GM21529 (cell line): ENCODE measurements at regions not wholly inside any gene's neighbourhood (a gene's known extent, or its start where the extent isn't known, plus 50 kb on each side); places are given as distances from the start of the nearest gene placed in this dataset.
"Not testable (repeated sequence)": the region's sequence is repeated elsewhere in the genome, so short reads cannot be mapped to it uniquely, and the experiment has no call there.

Experiments used
- ATAC-seq: cut with Tn5 transposase; IDR thresholded peaks from one replicate; pipeline ENCODE4 v1.9.1; 2021; ENCODE audit not compliant: unreplicated experiment

DNA sequence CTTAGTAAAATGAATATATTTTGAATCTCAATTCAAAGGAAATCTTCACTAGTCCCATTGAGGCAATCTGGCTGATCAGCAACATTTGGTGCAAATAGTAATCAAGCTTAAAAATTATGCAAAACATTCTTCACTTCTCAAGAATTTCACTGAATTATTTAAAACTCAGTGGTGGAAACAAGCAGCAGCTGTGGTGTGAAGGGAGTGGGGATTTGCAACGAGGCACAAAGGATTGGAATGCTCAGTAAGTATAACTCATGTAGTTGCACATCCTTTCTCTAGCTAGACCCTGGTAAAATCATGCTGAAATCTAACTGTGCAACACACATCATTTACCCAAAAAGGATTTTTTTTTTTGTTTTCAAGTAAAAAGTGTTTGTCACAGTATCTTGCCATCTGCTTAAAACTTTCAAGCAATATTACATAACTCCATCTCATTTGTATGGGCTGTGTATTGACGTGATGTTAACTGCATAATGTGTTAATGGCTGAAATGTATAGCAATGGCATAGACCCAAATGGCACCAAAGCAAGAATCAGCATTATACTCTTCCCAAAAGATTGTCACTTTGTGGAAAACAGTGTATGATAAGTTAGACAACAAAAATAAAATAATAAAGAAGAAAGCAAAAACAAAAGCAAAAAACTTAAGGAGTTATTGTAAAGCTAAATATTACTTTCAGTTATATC, 816.6 kb downstream of the EPHA3 start:
- ATAC-seq: no peak

DNA sequence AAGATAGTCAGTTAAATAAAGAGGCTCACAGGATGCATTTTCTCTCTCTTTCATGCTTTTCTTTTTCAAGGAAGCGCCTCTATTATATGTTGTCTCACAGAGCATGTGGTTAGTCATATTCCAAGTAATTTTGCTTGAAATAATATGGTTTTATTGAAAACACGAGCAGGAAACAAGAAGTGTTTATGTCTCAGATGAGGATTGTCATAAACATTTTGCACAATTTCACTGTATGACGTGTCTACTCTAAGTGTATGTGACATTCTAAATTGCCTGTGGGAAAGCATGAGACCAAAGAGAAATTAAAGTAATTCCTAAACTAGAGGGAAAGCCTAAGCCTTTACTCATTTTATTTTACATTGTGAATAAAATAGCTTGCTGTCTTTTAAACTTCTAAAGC, 818.6 kb downstream of the EPHA3 start:
- no peak for ATAC-seq

DNA sequence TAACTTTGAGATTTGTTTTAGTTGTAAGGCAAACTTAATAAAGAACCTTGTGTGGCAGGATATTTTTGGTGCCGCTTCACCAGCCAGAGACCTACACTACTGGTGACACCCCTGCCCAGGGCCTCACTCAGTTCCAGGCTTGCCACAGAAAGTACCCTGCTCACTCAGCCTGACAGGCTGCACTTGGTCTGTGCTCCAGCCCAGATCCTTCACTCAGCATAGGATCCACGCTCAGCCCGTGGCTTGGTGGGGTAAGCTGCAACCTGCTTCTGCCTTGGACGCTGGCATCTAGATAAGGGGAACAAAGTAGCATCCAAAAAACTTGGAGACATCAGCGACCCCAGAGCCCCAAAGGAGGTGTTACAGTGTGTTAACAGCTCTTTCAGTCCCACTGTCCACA, 825.5 kb downstream of the EPHA3 start:
- no peak for ATAC-seq

DNA sequence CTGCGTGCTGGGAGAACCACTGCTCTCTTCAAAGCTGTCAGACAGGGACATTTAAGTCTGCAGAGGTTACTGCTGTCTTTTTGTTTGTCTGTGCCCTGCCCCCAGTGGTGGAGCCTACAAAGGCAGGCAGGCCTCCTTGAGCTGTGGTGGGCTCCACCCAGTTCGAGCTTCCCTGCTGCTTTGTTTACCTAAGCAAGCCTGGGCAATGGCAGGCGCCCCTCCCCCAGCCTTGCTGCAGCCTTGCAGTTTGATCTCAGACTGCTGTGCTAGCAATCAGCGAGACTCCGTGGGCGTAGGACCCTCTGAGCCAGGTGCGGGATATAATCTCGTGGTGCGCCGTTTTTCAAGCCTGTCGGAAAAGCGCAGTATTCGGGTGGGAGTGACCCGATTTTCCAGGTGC, 837.0 kb downstream of the EPHA3 start:
- ATAC-seq: not testable (repeated sequence)

- ATAC-seq: no peak
These were observed 839.5 kb downstream of the EPHA3 start for GRCh38 chr3:89946884-89947283.

DNA sequence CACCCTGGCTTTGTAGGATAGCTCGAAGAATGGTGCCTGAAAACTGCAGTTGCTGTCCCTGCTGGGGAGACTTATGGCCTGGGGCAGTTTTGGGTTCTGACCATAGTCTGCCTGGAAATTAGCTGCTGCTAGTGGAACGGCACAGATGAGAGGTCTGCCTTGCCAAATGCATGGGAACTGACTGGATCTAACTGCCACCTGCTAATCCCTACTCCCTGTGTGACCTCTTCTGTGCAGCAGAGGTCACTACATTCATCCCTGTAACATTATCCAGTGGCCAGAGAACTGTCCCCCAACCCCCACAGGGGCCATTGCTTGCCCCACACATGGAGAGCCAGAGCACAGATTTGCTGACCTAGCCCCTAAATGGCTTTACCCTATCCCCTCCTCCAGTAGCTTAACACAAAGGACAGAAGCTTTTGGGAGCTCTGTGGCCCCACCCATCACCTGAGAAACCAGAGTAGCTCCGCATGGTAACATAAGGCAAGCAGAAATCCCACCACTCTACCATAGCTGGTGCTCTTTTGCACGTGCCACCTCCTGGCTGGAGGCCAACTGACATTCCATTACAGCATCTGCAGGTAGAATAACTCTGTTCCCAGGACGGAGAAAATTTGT, 840.0 kb downstream of the EPHA3 start:
- no peak for ATAC-seq

DNA sequence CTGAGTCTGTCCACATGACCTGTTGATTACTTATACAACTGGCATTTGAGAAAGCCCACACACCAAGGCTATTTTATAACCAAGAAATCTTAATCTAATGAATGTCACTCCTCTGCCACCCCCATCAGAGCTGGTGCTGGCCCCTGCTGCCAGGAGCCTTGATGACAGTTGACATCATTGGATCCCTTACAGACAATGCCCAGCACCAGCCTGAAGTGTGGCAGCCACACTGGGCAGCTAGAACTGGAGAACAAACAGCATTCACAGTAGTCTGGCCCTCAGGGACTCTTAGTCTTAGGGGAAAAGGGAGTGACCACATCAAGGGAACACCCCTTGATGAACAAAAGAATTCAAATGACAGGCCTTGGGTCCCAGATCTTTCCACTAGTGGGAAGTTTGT, 840.6 kb downstream of the EPHA3 start:
- no peak for ATAC-seq

DNA sequence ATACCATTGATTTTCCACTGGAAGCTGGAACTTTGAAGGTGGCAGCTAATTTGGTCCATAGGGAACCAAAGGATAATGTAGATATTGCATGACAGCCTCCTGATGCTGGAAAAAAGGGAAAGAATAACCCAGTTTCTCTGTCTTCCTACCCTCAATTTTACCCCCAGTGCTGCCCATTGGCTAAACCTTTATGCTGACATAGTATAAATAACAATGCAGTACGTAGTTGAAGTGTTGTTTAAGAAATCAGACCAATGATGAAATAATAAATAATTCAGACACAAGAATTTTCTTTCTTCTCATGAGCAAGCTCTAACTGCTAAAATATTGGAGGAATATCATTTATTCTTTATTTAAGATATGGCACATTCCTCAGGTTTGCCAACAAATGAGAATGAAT, 843.4 kb downstream of the EPHA3 start:
- no peak for ATAC-seq

GRCh38 chr3:89954137-89954536, 846.7 kb downstream of the EPHA3 start:
- ATAC-seq: no peak

- no peak for ATAC-seq
These were observed 847.7 kb downstream of the EPHA3 start for GRCh38 chr3:89955156-89955555.

DNA sequence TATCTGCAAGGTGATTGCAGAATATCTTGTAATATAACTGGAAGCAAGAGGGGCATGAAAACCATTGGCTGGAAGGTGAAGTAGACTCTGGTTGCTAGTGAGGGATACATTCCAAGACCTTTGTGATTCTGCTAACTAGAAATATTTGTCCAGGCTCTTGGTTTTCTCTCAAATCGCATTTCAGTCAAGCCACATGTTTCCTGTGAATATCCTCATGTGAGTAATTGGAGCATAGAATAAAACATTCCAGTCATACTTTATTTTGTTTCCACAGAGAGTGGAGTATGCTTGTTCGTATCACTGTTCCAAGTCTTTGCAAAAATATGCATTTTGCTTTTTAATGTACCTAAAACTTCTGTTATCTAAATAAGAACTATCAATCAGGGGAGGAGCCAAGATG, 850.0 kb downstream of the EPHA3 start:
- no peak for ATAC-seq

GRCh38 chr3:89958163-89958562, 850.7 kb downstream of the EPHA3 start:
- ATAC-seq: not testable (repeated sequence)

DNA sequence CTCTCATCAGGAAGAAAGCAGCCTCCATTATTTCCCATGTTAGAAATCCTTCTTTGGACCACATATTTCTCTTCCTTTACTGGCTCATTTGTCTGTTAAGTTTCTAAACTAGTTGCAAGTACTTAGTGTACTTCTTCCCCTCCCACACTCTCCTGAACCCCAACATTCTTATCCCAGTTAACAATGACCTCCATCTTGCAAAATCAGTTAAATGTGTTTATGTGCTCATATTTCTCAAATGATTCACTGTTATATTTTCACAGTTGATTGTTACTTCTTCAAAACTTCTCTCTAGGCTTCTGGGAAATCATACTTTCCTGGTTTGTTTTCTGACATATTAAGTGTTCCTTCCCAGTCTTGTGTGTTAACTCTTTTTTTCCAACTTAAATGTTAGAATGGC, 856.9 kb downstream of the EPHA3 start:
- no peak for ATAC-seq

- ATAC-seq: no peak
These were observed 859.6 kb downstream of the EPHA3 start for GRCh38 chr3:89966877-89967665.

- ATAC-seq: no peak
These were observed 863.9 kb downstream of the EPHA3 start for GRCh38 chr3:89971329-89971728.

GRCh38 chr3:89973156-89973555, 865.7 kb downstream of the EPHA3 start:
- ATAC-seq: no peak

DNA sequence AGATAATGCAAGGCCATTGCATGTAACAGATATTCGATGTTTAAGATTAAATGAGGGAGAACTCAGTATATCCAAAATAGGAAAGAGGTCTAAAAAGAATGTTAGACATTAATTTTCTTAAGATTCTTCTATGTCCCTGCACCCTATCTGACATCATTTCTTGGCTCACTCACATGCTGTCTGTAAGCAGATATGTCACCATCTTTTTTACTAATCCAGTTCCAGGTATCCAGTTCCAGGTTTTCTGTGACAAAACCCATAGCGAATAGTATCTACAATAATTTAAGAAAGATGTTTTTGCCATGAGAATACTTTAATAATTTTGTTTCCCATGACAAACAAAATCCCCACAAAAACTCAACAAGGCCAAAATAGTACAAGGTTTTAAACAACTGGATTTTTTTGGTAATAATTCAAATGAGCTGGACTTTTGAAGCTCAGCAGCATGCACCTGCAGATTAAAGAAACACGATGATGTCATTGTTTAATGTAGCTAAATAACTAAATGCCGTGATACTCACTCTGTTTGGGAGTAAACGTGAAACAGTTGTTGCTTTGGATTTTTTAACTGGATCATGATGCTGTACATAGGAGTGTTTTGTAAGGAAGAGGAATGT, 867.6 kb downstream of the EPHA3 start:
- no peak for ATAC-seq

GRCh38 chr3:89983449-89983848, 876.0 kb downstream of the EPHA3 start:
- ATAC-seq: no peak

DNA sequence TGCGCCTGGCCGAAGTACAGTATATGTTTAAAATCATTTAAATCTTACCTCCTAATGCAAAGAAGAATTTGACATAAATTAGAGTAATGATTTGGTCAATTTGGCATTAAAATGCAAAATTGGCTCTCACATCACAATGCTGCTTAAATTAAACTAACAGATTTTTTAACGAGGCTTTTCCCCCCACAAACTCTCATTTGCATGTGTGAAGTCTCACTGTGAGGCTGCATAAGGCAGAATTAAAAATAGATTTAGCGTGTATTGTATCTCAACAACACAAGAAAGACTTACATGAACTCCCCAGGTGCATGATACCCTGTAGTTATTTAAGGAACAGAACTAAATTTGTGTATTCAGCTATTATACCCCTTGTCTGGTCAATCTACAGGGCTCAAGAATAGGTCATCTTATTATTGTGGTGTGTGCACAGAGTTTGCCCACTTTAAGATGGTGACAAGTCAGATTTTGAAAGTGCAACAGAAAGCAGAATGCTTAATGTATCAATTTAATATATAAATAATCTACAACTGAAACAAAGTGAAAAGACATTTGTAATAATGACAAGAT, 897.9 kb downstream of the EPHA3 start:
- ATAC-seq: no peak

- ATAC-seq: no peak
These were observed 900.5 kb downstream of the EPHA3 start for GRCh38 chr3:90007778-90008499.

DNA sequence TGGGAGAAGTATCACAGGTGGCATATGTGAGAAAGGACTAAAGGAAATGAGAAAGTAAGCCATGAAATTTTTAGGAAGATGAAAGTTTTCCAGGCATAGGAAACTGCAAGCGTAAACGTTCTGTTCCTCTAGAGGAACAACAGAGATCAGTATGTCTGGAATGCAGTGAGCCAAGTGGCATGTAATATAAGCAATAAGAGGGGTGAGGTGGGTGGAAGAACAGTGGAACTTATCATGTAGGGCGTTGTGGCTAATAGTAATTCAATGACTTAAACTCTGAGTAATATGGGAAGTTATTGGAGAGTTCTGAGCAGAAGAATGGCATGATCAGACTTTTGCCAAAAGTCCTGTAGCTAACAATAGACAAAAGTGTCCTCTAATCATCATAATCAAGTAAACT, 902.9 kb downstream of the EPHA3 start:
- no peak for ATAC-seq
